ENCODE measurements at regions not wholly inside any gene's neighbourhood (a gene's known extent, or its start where the extent isn't known, plus 50 kb on each side); places are given as distances from the start of the nearest gene placed in this dataset.
"Not testable (repeated sequence)": the region's sequence is repeated elsewhere in the genome, so short reads cannot be mapped to it uniquely, and the experiment has no call there.

DNA sequence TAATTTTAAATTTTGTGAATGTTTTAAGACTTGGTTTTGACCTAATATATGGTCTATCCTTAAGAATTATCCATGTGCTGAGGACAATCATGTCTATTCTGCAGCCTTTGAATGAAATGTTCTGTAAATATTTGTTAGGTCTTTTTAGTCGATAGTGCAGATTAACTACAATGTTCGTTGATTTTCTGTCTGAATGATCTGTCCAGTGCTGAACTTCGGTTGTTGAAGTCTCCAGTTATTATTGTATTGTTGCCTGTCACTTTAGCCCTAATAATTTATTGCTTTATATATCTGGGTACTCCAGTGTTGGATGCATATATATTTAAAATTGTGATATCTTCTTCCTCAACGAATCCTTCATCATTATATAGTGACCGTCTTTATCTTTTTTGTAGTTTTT lies 218.3 kb upstream of the ZC4H2 start:
- Histone ChIP-seq H3K36me3 (no peaks in the 10 kb centered on the region), H3K4me1 (ENCODE audit: control insufficient read depth in 1 of 2, insufficient read depth in 1 of 2, low read depth in 1 of 2, low read length in 1 of 2) (no peaks in the 10 kb centered on the region), H3K4me3 (ENCODE audit: low read depth in 1 of 2, low read length in 1 of 2) (no peak overlapping the region), H3K9me3 (no peaks in the 10 kb centered on the region), H3K27me3 (no peaks in the 10 kb centered on the region), H3K27ac (no peak overlapping the region)
- TF ChIP-seq, protein P1, sequence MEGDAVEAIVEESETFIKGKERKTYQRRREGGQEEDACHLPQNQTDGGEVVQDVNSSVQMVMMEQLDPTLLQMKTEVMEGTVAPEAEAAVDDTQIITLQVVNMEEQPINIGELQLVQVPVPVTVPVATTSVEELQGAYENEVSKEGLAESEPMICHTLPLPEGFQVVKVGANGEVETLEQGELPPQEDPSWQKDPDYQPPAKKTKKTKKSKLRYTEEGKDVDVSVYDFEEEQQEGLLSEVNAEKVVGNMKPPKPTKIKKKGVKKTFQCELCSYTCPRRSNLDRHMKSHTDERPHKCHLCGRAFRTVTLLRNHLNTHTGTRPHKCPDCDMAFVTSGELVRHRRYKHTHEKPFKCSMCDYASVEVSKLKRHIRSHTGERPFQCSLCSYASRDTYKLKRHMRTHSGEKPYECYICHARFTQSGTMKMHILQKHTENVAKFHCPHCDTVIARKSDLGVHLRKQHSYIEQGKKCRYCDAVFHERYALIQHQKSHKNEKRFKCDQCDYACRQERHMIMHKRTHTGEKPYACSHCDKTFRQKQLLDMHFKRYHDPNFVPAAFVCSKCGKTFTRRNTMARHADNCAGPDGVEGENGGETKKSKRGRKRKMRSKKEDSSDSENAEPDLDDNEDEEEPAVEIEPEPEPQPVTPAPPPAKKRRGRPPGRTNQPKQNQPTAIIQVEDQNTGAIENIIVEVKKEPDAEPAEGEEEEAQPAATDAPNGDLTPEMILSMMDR (IDR thresholded peaks at IDR 0.05), result no peak

DNA sequence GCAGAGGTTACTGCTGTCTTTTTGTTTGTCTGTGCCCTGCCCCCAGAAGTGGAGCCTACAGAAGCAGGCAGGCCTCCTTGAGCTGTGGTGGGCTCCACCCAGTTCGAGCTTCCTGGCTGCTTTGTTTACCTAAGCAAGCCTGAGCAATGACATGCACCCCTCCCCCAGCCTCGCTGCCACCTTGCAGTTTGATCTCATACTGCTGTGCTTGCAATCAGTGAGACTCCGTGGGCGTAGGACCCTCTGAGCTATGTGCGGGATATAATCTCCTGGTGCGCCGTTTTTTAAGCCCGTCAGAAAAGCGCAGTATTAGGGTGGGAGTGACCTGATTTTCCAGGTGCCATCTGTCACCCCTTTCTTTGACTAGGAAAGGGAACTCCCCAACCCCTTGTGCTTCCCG lies 187.1 kb upstream of the ZC4H2 start:
- not testable (repeated sequence) for H3K4me1 ChIP-seq (ENCODE audit: control insufficient read depth in 1 of 2, insufficient read depth in 1 of 2, low read depth in 1 of 2, low read length in 1 of 2); H3K27me3 ChIP-seq; H3K36me3 ChIP-seq; H3K4me3 ChIP-seq (ENCODE audit: low read depth in 1 of 2, low read length in 1 of 2); H3K27ac ChIP-seq; H3K9me3 ChIP-seq

DNA sequence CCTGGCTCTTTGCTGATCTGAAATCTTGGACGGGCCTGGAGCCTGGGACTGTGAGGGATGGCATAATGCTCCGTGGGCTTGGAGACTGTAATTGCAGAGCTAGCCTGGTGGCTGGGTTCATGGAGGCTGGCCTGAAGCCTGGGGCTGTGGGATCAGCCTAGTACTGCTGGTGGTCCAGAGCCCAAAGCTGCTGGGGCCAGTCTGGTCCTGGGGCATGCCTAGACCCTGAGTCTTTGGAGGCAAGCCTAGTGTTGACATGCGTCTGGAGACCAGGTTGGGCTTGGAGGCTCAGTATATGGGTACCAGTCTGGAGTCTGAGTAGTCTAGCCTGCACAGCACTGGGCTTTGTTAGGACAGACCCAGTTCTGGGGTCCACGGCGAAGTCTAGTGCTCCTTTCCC lies 172.0 kb upstream of the ZC4H2 start:
- TF ChIP-seq, protein P1 (IDR thresholded peaks at IDR 0.05), result no peak
- no peaks in the 10 kb centered on the region for H3K9me3 ChIP-seq

GRCh38 chrX:65136424-65136823 lies 160.2 kb upstream of the ZC4H2 start:
- Histone ChIP-seq H3K27me3 (no peaks in the 10 kb centered on the region), H3K36me3 (no peaks in the 10 kb centered on the region), H3K9me3 (no peaks in the 10 kb centered on the region), H3K27ac (no peak overlapping the region), H3K4me3 (ENCODE audit: low read depth in 1 of 2, low read length in 1 of 2) (no peak overlapping the region), H3K4me1 (ENCODE audit: control insufficient read depth in 1 of 2, insufficient read depth in 1 of 2, low read depth in 1 of 2, low read length in 1 of 2) (no peaks in the 10 kb centered on the region)
- TF ChIP-seq, protein P1 (IDR thresholded peaks at IDR 0.05), result no peak

More for the DNA sequence above, 172.0 kb upstream of the ZC4H2 start:
- Histone ChIP-seq H3K4me3 (ENCODE audit: low read depth in 1 of 2, low read length in 1 of 2) (no peak overlapping the region), H3K4me1 (ENCODE audit: control insufficient read depth in 1 of 2, insufficient read depth in 1 of 2, low read depth in 1 of 2, low read length in 1 of 2) (no peaks in the 10 kb centered on the region), H3K36me3 (no peaks in the 10 kb centered on the region), H3K27ac (no peak overlapping the region), H3K27me3 (no peaks in the 10 kb centered on the region)

DNA sequence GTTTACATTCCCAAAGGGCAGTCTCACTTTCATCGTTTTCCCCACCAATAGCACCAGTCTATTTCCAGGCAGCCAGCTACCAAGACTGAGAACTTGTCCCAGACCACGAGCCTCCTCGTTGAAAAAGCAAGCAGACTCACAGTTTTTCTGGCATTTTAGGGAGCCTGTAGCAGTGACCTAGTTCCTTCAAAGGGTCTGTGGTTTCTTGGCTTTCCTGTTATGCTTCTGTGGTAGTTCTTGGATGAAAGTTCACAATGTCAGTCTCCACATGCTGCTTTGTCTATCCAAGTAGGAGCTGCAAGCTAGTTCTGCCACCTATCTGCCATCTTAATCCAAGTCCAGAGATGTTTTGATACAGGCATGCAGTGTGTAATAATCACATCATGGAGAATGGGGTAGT lies 151.6 kb upstream of the ZC4H2 start:
- Histone ChIP-seq H3K27ac (no peak overlapping the region), H3K4me3 (ENCODE audit: low read depth in 1 of 2, low read length in 1 of 2) (no peak overlapping the region), H3K27me3 (no peaks in the 10 kb centered on the region), H3K9me3 (no peaks in the 10 kb centered on the region), H3K4me1 (ENCODE audit: control insufficient read depth in 1 of 2, insufficient read depth in 1 of 2, low read depth in 1 of 2, low read length in 1 of 2) (no peaks in the 10 kb centered on the region), H3K36me3 (no peaks in the 10 kb centered on the region)
- TF ChIP-seq, protein P1 (IDR thresholded peaks at IDR 0.05), result no peak

- no peak overlapping the region for H3K27ac ChIP-seq
- no peaks in the 10 kb centered on the region for H3K9me3 ChIP-seq
- H3K4me3 ChIP-seq (ENCODE audit: low read depth in 1 of 2, low read length in 1 of 2), result no peak overlapping the region
- H3K4me1 ChIP-seq (ENCODE audit: control insufficient read depth in 1 of 2, insufficient read depth in 1 of 2, low read depth in 1 of 2, low read length in 1 of 2), result no peaks in the 10 kb centered on the region
- no peaks in the 10 kb centered on the region for H3K27me3 ChIP-seq
- H3K36me3 ChIP-seq, result no peaks in the 10 kb centered on the region
- TF ChIP-seq, protein P1 (IDR thresholded peaks at IDR 0.05), result no peak
These were observed 122.6 kb upstream of the ZC4H2 start for GRCh38 chrX:65098851-65099250.
